ENCODE measurements at regions not wholly inside any gene's neighbourhood (a gene's known extent, or its start where the extent isn't known, plus 50 kb on each side); places are given as distances from the start of the nearest gene placed in this dataset.

GRCh38 chr21:14711287-14711686 lies 165.2 kb upstream of the SAMSN1 start:
- TF ChIP-seq EZH2 (IDR thresholded peaks at IDR 0.05) (no peak), POLR2AphosphoS5 (IDR thresholded peaks at IDR 0.05; ENCODE audit: borderline replicate concordance, low read depth, low read length) (no peak), FOXP2 (optimal IDR thresholded peaks at IDR 0.05; ENCODE audit: control extremely low read depth, extremely low read length, insufficient read depth) (no peak)
